ENCODE measurements at regions not wholly inside any gene's neighbourhood (a gene's known extent, or its start where the extent isn't known, plus 50 kb on each side); places are given as distances from the start of the nearest gene placed in this dataset.

- TF ChIP-seq, protein P1, sequence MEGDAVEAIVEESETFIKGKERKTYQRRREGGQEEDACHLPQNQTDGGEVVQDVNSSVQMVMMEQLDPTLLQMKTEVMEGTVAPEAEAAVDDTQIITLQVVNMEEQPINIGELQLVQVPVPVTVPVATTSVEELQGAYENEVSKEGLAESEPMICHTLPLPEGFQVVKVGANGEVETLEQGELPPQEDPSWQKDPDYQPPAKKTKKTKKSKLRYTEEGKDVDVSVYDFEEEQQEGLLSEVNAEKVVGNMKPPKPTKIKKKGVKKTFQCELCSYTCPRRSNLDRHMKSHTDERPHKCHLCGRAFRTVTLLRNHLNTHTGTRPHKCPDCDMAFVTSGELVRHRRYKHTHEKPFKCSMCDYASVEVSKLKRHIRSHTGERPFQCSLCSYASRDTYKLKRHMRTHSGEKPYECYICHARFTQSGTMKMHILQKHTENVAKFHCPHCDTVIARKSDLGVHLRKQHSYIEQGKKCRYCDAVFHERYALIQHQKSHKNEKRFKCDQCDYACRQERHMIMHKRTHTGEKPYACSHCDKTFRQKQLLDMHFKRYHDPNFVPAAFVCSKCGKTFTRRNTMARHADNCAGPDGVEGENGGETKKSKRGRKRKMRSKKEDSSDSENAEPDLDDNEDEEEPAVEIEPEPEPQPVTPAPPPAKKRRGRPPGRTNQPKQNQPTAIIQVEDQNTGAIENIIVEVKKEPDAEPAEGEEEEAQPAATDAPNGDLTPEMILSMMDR (conservative IDR thresholded peaks at IDR 0.05; ENCODE audit: low read length) = no peak
- no peak for TF ChIP-seq EZH2phosphoT487 (IDR thresholded peaks at IDR 0.05; ENCODE audit: borderline replicate concordance)
Observed at GRCh38 chr13:34428911-34429310, 513.2 kb upstream of the NBEA start.
